Keratinocyte (primary cell): ENCODE measurements at regions not wholly inside any gene's neighbourhood (a gene's known extent, or its start where the extent isn't known, plus 50 kb on each side); places are given as distances from the start of the nearest gene placed in this dataset.

Experiments
- DNase-seq: peaks from one replicate; pipeline ENCODE4 v3.0.0-alpha.2; 2011; ENCODE audit warnings: low read depth, missing footprints, low spot score
- FAIRE-seq: peaks from 2 replicates; lab custom pipeline; 2011; peaks lifted over from hg19 to GRCh38; lab: Jason Lieb, UNC
- H2AFZ ChIP-seq: 2 replicates; pipeline ENCODE4 v1.6.0; 2012; ENCODE audit warnings: low read length, control low read depth, inconsistent platforms; ENCODE audit not compliant: control insufficient read depth
- H3K27ac ChIP-seq: 2 replicates; pipeline ENCODE4 v1.5.1; 2011; ENCODE audit warnings: low read length; ENCODE audit not compliant: control insufficient read depth, insufficient read depth
- H3K27me3 ChIP-seq: 3 replicates; pipeline ENCODE4 v1.6.0; 2011; ENCODE audit warnings: low read length; ENCODE audit not compliant: control insufficient read depth, insufficient read depth; ENCODE audit errors: extremely low read depth
- H3K36me3 ChIP-seq, 2 experiments: 2 replicates in 1 of 2; 3 replicates in 1 of 2; pipeline ENCODE4 v1.5.1; 2011; ENCODE audit warnings: low read length in 2 of 2, mild to moderate bottlenecking in 1 of 2; ENCODE audit not compliant: control insufficient read depth in 2 of 2, insufficient read depth in 2 of 2; ENCODE audit errors: extremely low read depth in 1 of 2
- H3K4me1 ChIP-seq: 3 replicates; pipeline ENCODE4 v1.5.1; 2011; ENCODE audit warnings: low read length; ENCODE audit not compliant: control insufficient read depth, insufficient read depth; ENCODE audit errors: extremely low read depth
- H3K4me2 ChIP-seq: 3 replicates; pipeline ENCODE4 v1.6.0; 2011; ENCODE audit warnings: low read depth, low read length; ENCODE audit not compliant: control insufficient read depth, insufficient read depth; ENCODE audit errors: extremely low read depth
- H3K4me3 ChIP-seq, 3 experiments: fragments of 200-600 bp in 1 of 3; sonication (generic) in 1 of 3; 2 replicates in 2 of 3; 3 replicates in 1 of 3; pipeline ENCODE4 v1.5.1; 2011 to 2016; ENCODE audit warnings: low read length in 3 of 3, mild to moderate bottlenecking in 3 of 3, control low read depth in 2 of 3, inconsistent platforms in 1 of 3, low read depth in 1 of 3, mixed read lengths in 1 of 3, mixed run types in 1 of 3, moderate library complexity in 1 of 3; ENCODE audit not compliant: control insufficient read depth in 2 of 3, insufficient read depth in 2 of 3; ENCODE audit errors: extremely low read depth in 1 of 3
- H3K79me2 ChIP-seq: 2 replicates; pipeline ENCODE4 v1.6.0; 2012; ENCODE audit warnings: low read length; ENCODE audit not compliant: control insufficient read depth, insufficient read depth
- H3K9ac ChIP-seq: 3 replicates; pipeline ENCODE4 v1.6.0; 2011; ENCODE audit warnings: low read length; ENCODE audit not compliant: control insufficient read depth, insufficient read depth; ENCODE audit errors: extremely low read depth
- H3K9me1 ChIP-seq: 3 replicates; pipeline ENCODE4 v1.6.0; 2011; ENCODE audit warnings: low read length; ENCODE audit not compliant: control insufficient read depth, insufficient read depth; ENCODE audit errors: extremely low read depth
- H3K9me3 ChIP-seq: 2 replicates; pipeline ENCODE4 v1.5.1; 2012; ENCODE audit warnings: low read depth, low read length; ENCODE audit not compliant: control insufficient read depth
- H4K20me1 ChIP-seq: 3 replicates; pipeline ENCODE4 v1.6.0; 2011; ENCODE audit warnings: low read length; ENCODE audit not compliant: control insufficient read depth, insufficient read depth; ENCODE audit errors: extremely low read depth
- EZH2 ChIP-seq: IDR thresholded peaks from one replicate; pipeline ENCODE4 v1.6.1; 2012; ENCODE audit warnings: inconsistent platforms, mild to moderate bottlenecking, low read length, moderate library complexity
- dilution Hi-C: fragments of 300-500 bp; cut with MboI; formaldehyde crosslinking; loops from one replicate; pipeline ENCODE4 v1.7.0; 2020; ENCODE audit warnings: low sequenced_read_pairs; ENCODE audit not compliant: extremely low pct_ligation_motif_present
- TF ChIP-seq, protein P1 (sequence below), 3 experiments: IDR thresholded peaks in 1 of 3; conservative IDR thresholded peaks in 1 of 3; optimal IDR thresholded peaks in 1 of 3; 2 replicates in 2 of 3; 3 replicates in 1 of 3; pipeline versions ENCODE3 to v1.5.1; 2011; ENCODE audit warnings: low read length in 3 of 3, mild to moderate bottlenecking in 3 of 3, moderate library complexity in 2 of 3, control low read depth in 1 of 3, inconsistent platforms in 1 of 3; ENCODE audit not compliant: insufficient read depth in 2 of 3; ENCODE audit errors: extremely low read depth in 1 of 3

DNA sequence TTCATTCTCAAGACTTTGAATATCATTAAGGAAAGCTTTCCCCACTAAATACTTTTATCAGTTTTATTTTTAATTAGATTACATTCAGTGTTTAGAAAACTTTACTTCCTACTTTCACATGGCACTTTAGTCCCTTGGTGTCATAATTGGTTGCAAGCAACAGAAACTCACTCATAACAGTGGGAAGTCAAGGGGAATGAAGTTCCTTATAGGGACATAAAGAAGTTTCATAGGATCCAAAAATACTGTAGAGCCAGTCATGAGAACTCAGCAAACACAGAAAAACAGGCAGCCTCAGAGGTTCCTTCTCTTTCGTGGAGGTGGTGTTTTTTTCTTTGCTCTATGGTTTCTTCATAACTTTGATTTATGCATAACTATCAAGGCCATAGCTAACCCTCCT is 809.0 kb downstream of the BCL11A start:
- Histone ChIP-seq H3K79me2 (no peaks in the 10 kb centered on the region), H2AFZ (no peak overlapping the region), H3K4me3 (no peak overlapping the region), H3K9me3 (no peaks in the 10 kb centered on the region), H4K20me1 (no peaks in the 10 kb centered on the region), H3K9ac (no peak overlapping the region), H3K9me1 (no peaks in the 10 kb centered on the region), H3K4me2 (no peak overlapping the region), H3K4me1 (peaks cover 3% of the 10 kb centered on the region), H3K27me3 (no peaks in the 10 kb centered on the region), H3K36me3 (no peaks in the 10 kb centered on the region), H3K27ac (no peak overlapping the region)
- DNase-seq (no peak), FAIRE-seq (no peak)
- TF ChIP-seq, protein P1, sequence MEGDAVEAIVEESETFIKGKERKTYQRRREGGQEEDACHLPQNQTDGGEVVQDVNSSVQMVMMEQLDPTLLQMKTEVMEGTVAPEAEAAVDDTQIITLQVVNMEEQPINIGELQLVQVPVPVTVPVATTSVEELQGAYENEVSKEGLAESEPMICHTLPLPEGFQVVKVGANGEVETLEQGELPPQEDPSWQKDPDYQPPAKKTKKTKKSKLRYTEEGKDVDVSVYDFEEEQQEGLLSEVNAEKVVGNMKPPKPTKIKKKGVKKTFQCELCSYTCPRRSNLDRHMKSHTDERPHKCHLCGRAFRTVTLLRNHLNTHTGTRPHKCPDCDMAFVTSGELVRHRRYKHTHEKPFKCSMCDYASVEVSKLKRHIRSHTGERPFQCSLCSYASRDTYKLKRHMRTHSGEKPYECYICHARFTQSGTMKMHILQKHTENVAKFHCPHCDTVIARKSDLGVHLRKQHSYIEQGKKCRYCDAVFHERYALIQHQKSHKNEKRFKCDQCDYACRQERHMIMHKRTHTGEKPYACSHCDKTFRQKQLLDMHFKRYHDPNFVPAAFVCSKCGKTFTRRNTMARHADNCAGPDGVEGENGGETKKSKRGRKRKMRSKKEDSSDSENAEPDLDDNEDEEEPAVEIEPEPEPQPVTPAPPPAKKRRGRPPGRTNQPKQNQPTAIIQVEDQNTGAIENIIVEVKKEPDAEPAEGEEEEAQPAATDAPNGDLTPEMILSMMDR (optimal IDR thresholded peaks at IDR 0.05 in 1 of 3, IDR thresholded peaks at IDR 0.05 in 1 of 3, conservative IDR thresholded peaks at IDR 0.05 in 1 of 3; ENCODE audit: extremely low read depth in 1 of 3, insufficient read depth in 2 of 3, low read length in 3 of 3) = no peak
- no peak for TF ChIP-seq EZH2
- dilution Hi-C loops = no loop called here

DNA sequence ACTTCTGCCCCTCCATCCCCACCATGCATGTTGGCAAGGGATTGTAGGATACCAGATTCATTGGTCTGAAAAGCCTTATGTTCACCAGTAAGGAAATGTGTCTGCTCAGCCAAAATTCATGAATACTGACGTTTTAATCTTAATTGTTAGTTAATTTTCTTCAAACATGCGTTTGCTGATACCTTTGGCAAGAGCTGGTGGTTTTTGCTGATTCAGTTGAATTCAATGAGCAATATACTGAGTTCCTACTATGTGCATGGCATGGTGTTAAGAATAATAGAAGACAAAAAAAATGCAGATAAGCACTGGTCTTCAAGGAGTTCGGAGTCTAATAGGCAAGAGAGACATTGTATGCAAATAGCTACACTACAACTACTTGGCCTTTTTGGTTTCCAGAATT is 811.6 kb downstream of the BCL11A start:
- H3K4me3 ChIP-seq = no peak overlapping the region
- no peaks in the 10 kb centered on the region for H3K9me1 ChIP-seq

More for the DNA sequence above, 811.6 kb downstream of the BCL11A start:
- FAIRE-seq (no peak), DNase-seq (no peak)
- Histone ChIP-seq H2AFZ (no peak overlapping the region), H3K4me2 (no peak overlapping the region), H3K27me3 (no peaks in the 10 kb centered on the region), H4K20me1 (no peaks in the 10 kb centered on the region), H3K27ac (no peak overlapping the region), H3K4me1 (peaks cover 3% of the 10 kb centered on the region), H3K36me3 (no peaks in the 10 kb centered on the region), H3K9ac (no peak overlapping the region), H3K9me3 (no peaks in the 10 kb centered on the region), H3K79me2 (no peaks in the 10 kb centered on the region)
- dilution Hi-C loops = no loop called here
- no peak for TF ChIP-seq EZH2
- TF ChIP-seq, protein P1 (optimal IDR thresholded peaks at IDR 0.05 in 1 of 3, IDR thresholded peaks at IDR 0.05 in 1 of 3, conservative IDR thresholded peaks at IDR 0.05 in 1 of 3; ENCODE audit: extremely low read depth in 1 of 3, insufficient read depth in 2 of 3, low read length in 3 of 3) = no peak
